ENCODE measurements at regions not wholly inside any gene's neighbourhood (a gene's known extent, or its start where the extent isn't known, plus 50 kb on each side); places are given as distances from the start of the nearest gene placed in this dataset.
A peak's percentile ranks its signal among the peaks of the same experiment; 100 is the strongest.
"Not testable (repeated sequence)": the region's sequence is repeated elsewhere in the genome, so short reads cannot be mapped to it uniquely, and the experiment has no call there.

DNA sequence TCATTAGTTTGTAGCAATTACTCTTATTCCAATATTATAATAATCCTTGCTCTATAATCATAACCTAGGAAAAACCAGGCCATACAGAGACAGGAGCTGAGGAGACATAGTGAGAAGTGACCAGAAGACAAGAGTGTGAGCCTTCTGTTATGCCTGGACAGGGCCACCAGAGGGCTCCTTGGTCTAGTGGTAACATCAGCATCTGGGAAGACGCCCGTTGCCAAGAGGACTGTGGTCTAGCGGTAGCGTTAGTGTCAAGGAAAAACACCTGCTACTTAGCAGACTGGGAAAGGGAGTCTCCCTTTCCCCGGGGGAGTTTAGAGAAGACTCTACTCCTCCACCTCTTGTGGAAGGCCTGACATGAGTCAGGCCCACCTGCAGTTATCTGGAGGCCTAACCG, 97.0 kb downstream of the F11 start:
- not testable (repeated sequence) for H3K9me3 ChIP-seq (ENCODE audit: control insufficient read depth, insufficient read depth, low read length); H3K4me1 ChIP-seq (ENCODE audit: control insufficient read depth, insufficient read depth, low read length); DNase-seq (ENCODE audit: low read depth, low spot score); H3K27ac ChIP-seq (ENCODE audit: low read length); H3K27me3 ChIP-seq (ENCODE audit: control insufficient read depth, insufficient read depth, low read length); H3K36me3 ChIP-seq (ENCODE audit: control insufficient read depth, insufficient read depth, low read length); H3K4me3 ChIP-seq (ENCODE audit: low read length)
- no CpG with 5 or more reads among the region's 6 CpGs for WGBS (ENCODE audit: insufficient coverage, insufficient read length)

DNA sequence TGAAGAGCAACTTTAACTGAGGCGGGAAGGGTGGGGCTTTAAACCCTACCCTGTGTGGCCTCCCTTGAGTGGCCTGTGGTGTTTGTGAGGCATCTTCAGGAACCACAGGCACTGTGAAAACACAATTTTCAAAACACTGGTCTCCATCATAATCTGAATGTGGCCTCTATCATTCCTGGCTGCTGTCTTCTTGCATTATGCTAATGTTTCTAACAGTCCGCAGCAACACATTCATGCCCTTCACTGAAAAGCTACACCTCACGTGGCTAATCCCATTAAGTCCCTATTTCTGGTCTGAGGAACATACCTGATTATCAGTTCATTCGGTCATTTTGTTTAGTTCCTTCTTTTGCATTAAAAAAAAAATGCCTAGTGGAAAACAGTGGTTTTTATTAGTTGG, 94.6 kb downstream of the F11 start:
- H3K9me3 ChIP-seq (ENCODE audit: control insufficient read depth, insufficient read depth, low read length) = no peaks in the 10 kb centered on the region; the same call in 1 of the 2 replicates
- H3K4me3 ChIP-seq (ENCODE audit: low read length) = no peak overlapping the region
- no peak overlapping the region for H3K27ac ChIP-seq (ENCODE audit: low read length)
- H3K27me3 ChIP-seq (ENCODE audit: control insufficient read depth, insufficient read depth, low read length) = no peaks in the 10 kb centered on the region
- DNase-seq (ENCODE audit: low read depth, low spot score) = no peak
- no peaks in the 10 kb centered on the region for H3K36me3 ChIP-seq (ENCODE audit: control insufficient read depth, insufficient read depth, low read length)
- no peaks in the 10 kb centered on the region for H3K4me1 ChIP-seq (ENCODE audit: control insufficient read depth, insufficient read depth, low read length)
- WGBS (ENCODE audit: insufficient coverage, insufficient read length) = no CpG with 5 or more reads among the region's 4 CpGs

DNA sequence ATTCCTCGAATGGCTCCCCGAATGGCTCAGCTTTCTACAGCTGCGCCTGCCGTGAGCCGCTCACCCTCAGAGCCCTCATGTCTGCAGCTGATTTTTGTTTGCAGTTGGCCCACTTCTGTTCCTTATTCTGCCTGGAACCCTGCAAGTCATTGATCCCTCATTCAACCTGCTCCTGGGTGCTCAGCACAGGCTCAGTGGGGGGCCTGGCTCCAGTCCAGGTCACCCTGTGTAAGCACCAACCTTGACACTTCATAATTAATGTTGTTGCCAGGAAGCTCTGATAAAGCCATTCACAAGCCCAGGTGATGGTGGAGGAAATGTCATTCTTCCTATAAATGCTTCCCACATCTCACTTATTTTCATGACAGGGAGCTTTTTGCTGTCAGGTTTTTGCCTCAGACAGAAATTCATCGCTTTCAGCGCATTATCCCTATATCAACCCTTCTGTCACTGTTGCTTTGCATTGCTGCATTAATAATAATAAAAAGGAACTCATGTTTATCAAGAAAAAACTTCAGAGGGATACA, 85.7 kb downstream of the F11 start:
- H3K4me3 ChIP-seq (ENCODE audit: low read length) = no peak overlapping the region
- no peaks in the 10 kb centered on the region for H3K36me3 ChIP-seq (ENCODE audit: control insufficient read depth, insufficient read depth, low read length)
- no CpG with 5 or more reads among the region's 7 CpGs for WGBS (ENCODE audit: insufficient coverage, insufficient read length)
- H3K27me3 ChIP-seq (ENCODE audit: control insufficient read depth, insufficient read depth, low read length) = peaks cover 11% of the 10 kb centered on the region
- no peaks in the 10 kb centered on the region for H3K9me3 ChIP-seq (ENCODE audit: control insufficient read depth, insufficient read depth, low read length)
- DNase-seq (ENCODE audit: low read depth, low spot score) = no peak
- H3K27ac ChIP-seq (ENCODE audit: low read length) = no peak overlapping the region
- no peaks in the 10 kb centered on the region for H3K4me1 ChIP-seq (ENCODE audit: control insufficient read depth, insufficient read depth, low read length)

DNA sequence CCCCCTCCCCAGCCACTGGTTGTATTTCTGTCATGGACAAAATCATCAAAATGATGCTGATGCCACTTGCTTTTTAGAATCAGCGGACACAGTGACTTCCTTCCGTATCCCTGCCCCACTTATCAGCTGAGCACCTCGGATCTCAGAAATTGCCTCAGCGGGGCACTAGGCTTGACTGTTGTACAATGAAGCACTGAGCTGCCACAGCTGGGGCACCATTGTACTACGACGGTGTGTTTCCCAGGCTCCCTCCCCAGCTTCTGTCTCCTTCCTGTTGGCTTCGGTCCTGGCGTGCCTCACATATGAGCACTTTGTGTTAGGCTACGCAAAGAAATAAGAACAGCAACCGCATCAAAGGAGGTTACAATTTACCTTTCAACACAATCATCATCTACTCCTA, 82.4 kb downstream of the F11 start:
- no CpG with 5 or more reads among the region's 10 CpGs for WGBS (ENCODE audit: insufficient coverage, insufficient read length)
- Histone ChIP-seq H3K27me3 (ENCODE audit: control insufficient read depth, insufficient read depth, low read length) (peaks cover 27% of the 10 kb centered on the region), H3K36me3 (ENCODE audit: control insufficient read depth, insufficient read depth, low read length) (no peaks in the 10 kb centered on the region), H3K4me1 (ENCODE audit: control insufficient read depth, insufficient read depth, low read length) (no peaks in the 10 kb centered on the region), H3K27ac (ENCODE audit: low read length) (no peak overlapping the region), H3K9me3 (ENCODE audit: control insufficient read depth, insufficient read depth, low read length) (no peaks in the 10 kb centered on the region), H3K4me3 (ENCODE audit: low read length) (no peak overlapping the region)
- no peak for DNase-seq (ENCODE audit: low read depth, low spot score)

DNA sequence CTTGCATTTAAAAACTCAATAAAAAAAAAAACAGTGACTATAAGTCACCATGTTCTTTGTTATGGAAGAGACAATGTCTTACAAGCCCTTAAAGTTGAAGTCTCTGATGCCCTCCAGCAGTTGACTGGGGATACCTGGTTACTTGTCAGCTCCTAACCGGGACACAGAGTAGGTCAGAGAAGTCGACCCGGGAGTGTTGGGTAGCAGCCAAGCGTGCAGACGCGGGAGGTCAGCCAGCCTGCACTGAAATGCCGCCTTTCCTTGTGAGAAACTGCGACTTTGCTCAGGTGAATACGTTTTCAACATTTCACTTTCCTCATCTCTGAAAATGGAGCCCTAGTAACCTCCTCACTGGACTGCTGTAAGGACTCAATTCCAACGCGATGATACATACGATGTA, 81.8 kb downstream of the F11 start:
- Histone ChIP-seq H3K36me3 (ENCODE audit: control insufficient read depth, insufficient read depth, low read length) (no peaks in the 10 kb centered on the region), H3K27ac (ENCODE audit: low read length) (no peak overlapping the region), H3K27me3 (ENCODE audit: control insufficient read depth, insufficient read depth, low read length) (peaks cover 27% of the 10 kb centered on the region), H3K9me3 (ENCODE audit: control insufficient read depth, insufficient read depth, low read length) (no peaks in the 10 kb centered on the region), H3K4me3 (ENCODE audit: low read length) (no peak overlapping the region), H3K4me1 (ENCODE audit: control insufficient read depth, insufficient read depth, low read length) (no peaks in the 10 kb centered on the region)
- no peak for DNase-seq (ENCODE audit: low read depth, low spot score)
- WGBS (ENCODE audit: insufficient coverage, insufficient read length) = no CpG with 5 or more reads among the region's 12 CpGs

DNA sequence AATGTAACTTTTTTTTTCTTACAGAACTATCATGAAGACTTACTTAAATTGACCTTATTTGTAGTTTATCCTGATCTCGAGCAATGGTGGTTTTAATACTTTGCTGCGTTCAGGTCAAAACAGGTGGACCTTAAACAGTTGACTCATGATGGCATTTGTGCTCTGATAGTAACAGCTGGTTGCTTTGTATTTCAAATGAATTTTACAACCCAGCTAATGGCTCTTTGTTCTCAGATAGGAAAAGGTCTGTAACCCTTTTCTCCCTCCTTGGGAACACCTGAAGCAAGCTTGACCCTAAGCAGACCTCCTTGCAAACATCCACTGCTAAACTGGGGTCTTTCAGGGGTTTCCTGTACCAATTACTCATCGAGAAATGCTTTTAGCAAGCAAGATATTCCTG, 79.2 kb downstream of the F11 start:
- Histone ChIP-seq H3K27me3 (ENCODE audit: control insufficient read depth, insufficient read depth, low read length) (peaks cover 29% of the 10 kb centered on the region), H3K4me1 (ENCODE audit: control insufficient read depth, insufficient read depth, low read length) (no peaks in the 10 kb centered on the region)

DNA sequence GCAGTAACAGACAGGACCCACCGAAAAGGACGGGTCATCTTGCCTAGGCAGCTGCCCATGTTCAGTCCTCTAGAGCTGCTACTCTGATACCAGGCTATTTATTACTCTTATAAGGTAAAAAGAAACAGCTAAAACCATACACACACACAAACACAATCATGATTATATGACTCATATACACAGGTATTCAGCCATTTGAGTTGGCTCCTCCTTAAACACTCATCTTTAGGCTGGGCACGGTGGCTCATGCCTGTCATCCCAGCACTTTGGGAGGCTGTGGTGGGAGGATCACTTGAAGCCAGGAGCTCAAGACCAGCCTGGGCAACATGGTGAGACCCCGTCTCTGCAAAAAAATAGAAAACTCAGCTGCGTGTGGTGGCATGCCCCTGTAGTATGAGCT, 76.6 kb downstream of the F11 start:
- DNase-seq (ENCODE audit: low read depth, low spot score) = no peak
- Histone ChIP-seq H3K36me3 (ENCODE audit: control insufficient read depth, insufficient read depth, low read length) (no peaks in the 10 kb centered on the region), H3K27me3 (ENCODE audit: control insufficient read depth, insufficient read depth, low read length) (peaks cover 19% of the 10 kb centered on the region), H3K9me3 (ENCODE audit: control insufficient read depth, insufficient read depth, low read length) (no peaks in the 10 kb centered on the region), H3K4me1 (ENCODE audit: control insufficient read depth, insufficient read depth, low read length) (no peaks in the 10 kb centered on the region), H3K4me3 (ENCODE audit: low read length) (no peak overlapping the region), H3K27ac (ENCODE audit: low read length) (no peak overlapping the region)
- no CpG with 5 or more reads among the region's 5 CpGs for WGBS (ENCODE audit: insufficient coverage, insufficient read length)

More for the DNA sequence above, 79.2 kb downstream of the F11 start:
- no CpG with 5 or more reads among the region's 3 CpGs for WGBS (ENCODE audit: insufficient coverage, insufficient read length)
- Histone ChIP-seq H3K4me3 (ENCODE audit: low read length) (no peak overlapping the region), H3K36me3 (ENCODE audit: control insufficient read depth, insufficient read depth, low read length) (no peaks in the 10 kb centered on the region), H3K9me3 (ENCODE audit: control insufficient read depth, insufficient read depth, low read length) (no peaks in the 10 kb centered on the region), H3K27ac (ENCODE audit: low read length) (no peak overlapping the region)
- peak; percentile 20 for DNase-seq (ENCODE audit: low read depth, low spot score)

DNA sequence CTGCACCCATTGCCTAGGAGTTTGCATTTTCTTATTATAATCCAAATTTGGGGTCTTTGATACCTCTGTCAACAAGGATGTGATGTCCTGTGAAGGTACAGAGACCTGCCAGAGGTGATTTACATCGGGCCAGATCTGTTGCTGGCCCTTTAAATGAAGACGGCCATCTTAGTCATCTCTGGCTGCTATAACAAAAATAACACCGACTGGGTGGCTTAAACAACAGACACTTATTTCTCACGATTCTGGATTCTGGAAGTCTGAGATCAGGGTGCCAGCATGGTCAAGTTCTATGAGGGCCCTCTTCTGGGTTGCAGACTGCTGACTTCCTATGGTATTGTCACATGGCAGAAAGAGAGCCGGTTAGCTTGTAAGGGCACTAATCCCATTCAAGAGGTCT, 75.7 kb downstream of the F11 start:
- Histone ChIP-seq H3K4me3 (ENCODE audit: low read length) (no peak overlapping the region), H3K27ac (ENCODE audit: low read length) (no peak overlapping the region), H3K36me3 (ENCODE audit: control insufficient read depth, insufficient read depth, low read length) (no peaks in the 10 kb centered on the region), H3K9me3 (ENCODE audit: control insufficient read depth, insufficient read depth, low read length) (no peaks in the 10 kb centered on the region), H3K27me3 (ENCODE audit: control insufficient read depth, insufficient read depth, low read length) (peaks cover 17% of the 10 kb centered on the region), H3K4me1 (ENCODE audit: control insufficient read depth, insufficient read depth, low read length) (no peaks in the 10 kb centered on the region)
- no CpG with 5 or more reads among the region's 5 CpGs for WGBS (ENCODE audit: insufficient coverage, insufficient read length)
- DNase-seq (ENCODE audit: low read depth, low spot score) = no peak
